T-cell (primary cell): ENCODE measurements at regions not wholly inside any gene's neighbourhood (a gene's known extent, or its start where the extent isn't known, plus 50 kb on each side); places are given as distances from the start of the nearest gene placed in this dataset.

ENCODE experiments used
- ATAC-seq, 4 experiments: fragments of 200-7000 bp in 3 of 4; fragments of 150-1000 bp in 1 of 4; cut with Tn5 transposase; replicated peaks in 1 of 4; 1 replicate in 3 of 4; 2 replicates in 1 of 4; pipeline ENCODE4 v1.10.0; 2021; ENCODE audit warnings: moderate library complexity in 3 of 4, mild to moderate bottlenecking in 2 of 4, moderate number of reproducible peaks in 1 of 4
- CTCF ChIA-PET, 2 donors: fragments of 300-600 bp; sonication (Branson Sonifier 250); formaldehyde crosslinking; loops; one replicate each; lab custom pipeline; 2022; ENCODE audit warnings: antibody characterized with exemption in 2 of 2; lab: Charles Lee
- POLR2A ChIA-PET, 2 donors: fragments of 300-600 bp; sonication (Branson Sonifier 250); formaldehyde crosslinking; loops; one replicate each; lab custom pipeline; 2022; ENCODE audit warnings: antibody characterized with exemption in 2 of 2; lab: Charles Lee
- DNase-seq, 35 experiments: peaks; one replicate each; pipeline versions ENCODE4 v3.0.0 to v3.0.0-alpha.2; 2013 to 2023
- H3K27ac ChIP-seq: one replicate; pipeline ENCODE4 v1.5.1; 2013; ENCODE audit warnings: low read length
- H3K27me3 ChIP-seq, 2 experiments: replicated peaks in 1 of 2; 1 replicate in 1 of 2; 2 replicates in 1 of 2; pipeline versions ENCODE4 v1.6.1 to v1.7.0; 2013; ENCODE audit warnings: low read length in 1 of 2, mixed read lengths in 1 of 2; ENCODE audit not compliant: control insufficient read depth in 2 of 2, insufficient read depth in 2 of 2; ENCODE audit errors: extremely low read depth in 1 of 2
- H3K36me3 ChIP-seq, 2 donors: 1 replicate in 1 of 2; 2 replicates in 1 of 2; pipeline versions ENCODE4 v1.6.1 to v1.7.0; 2013; ENCODE audit warnings: low read length in 1 of 2; ENCODE audit not compliant: control insufficient read depth in 2 of 2, insufficient read depth in 1 of 2; ENCODE audit errors: extremely low read depth in 1 of 2
- H3K4me1 ChIP-seq, 2 experiments: 1 replicate in 1 of 2; 2 replicates in 1 of 2; pipeline versions ENCODE4 v1.6.1 to v1.7.0; 2013; ENCODE audit warnings: low read length in 2 of 2, mixed read lengths in 1 of 2; ENCODE audit not compliant: insufficient read depth in 2 of 2, control insufficient read depth in 1 of 2; ENCODE audit errors: extremely low read depth in 1 of 2
- H3K4me3 ChIP-seq, 2 donors: 1 replicate in 1 of 2; 2 replicates in 1 of 2; pipeline versions ENCODE4 v1.5.1 to v1.7.0; 2013; ENCODE audit warnings: mild to moderate bottlenecking in 2 of 2, low read length in 1 of 2, moderate library complexity in 1 of 2; ENCODE audit not compliant: control insufficient read depth in 1 of 2; ENCODE audit errors: extremely low read depth in 1 of 2
- H3K9me3 ChIP-seq: 2 replicates; pipeline ENCODE4 v1.7.0; 2013
- H3K27ac Mint-ChIP-seq, 2 donors: one replicate each; pipeline ENCODE4 v1.8.0; 2020 to 2021; ENCODE audit warnings: mild to moderate bottlenecking in 2 of 2, mixed read lengths in 2 of 2
- H3K27me3 Mint-ChIP-seq, 2 donors: one replicate each; pipeline ENCODE4 v1.8.0; 2021 to 2022; ENCODE audit warnings: mixed read lengths in 2 of 2
- H3K36me3 Mint-ChIP-seq: one replicate; pipeline ENCODE4 v1.8.0; 2021; ENCODE audit warnings: mixed read lengths
- H3K4me1 Mint-ChIP-seq, 3 donors: one replicate each; pipeline ENCODE4 v1.8.0; 2020 to 2022; ENCODE audit warnings: mixed read lengths in 3 of 3, mild to moderate bottlenecking in 1 of 3
- H3K4me3 Mint-ChIP-seq, 3 donors: one replicate each; pipeline ENCODE4 v1.8.0; 2020 to 2022; ENCODE audit warnings: mild to moderate bottlenecking in 3 of 3, mixed read lengths in 3 of 3, moderate library complexity in 3 of 3
- H3K9me3 Mint-ChIP-seq, 3 donors: one replicate each; pipeline ENCODE4 v1.8.0; 2020 to 2022; ENCODE audit warnings: mixed read lengths in 3 of 3
- WGBS: methylation state at CpG from one replicate; pipeline ENCODE4 v1.1.5; 2013; ENCODE audit warnings: missing lambda C conversion rate; ENCODE audit not compliant: insufficient coverage; 5-methylcytosine and 5-hydroxymethylcytosine counted together

- Histone ChIP-seq H3K27me3 (peaks cover 0 to 15% of the 10 kb centered on the region in 2 experiments), H3K36me3 (no peaks in the 10 kb centered on the region), H3K4me3 (no peak overlapping the region), H3K4me1 (no peaks in the 10 kb centered on the region), H3K27ac (no peak overlapping the region), H3K9me3 (no peaks in the 10 kb centered on the region)
- Mint-ChIP-seq H3K27me3 (peaks cover 12 to 18% of the 10 kb centered on the region in 2 donors), H3K27ac (no peak overlapping the region), H3K36me3 (no peaks in the 10 kb centered on the region), H3K9me3 (no peaks in the 10 kb centered on the region), H3K4me3 (no peak overlapping the region), H3K4me1 (no peaks in the 10 kb centered on the region)
- DNase-seq (no peak), ATAC-seq (no peak)
- WGBS, result 90% methylated on average over 4 of the region's 7 CpGs
- ChIA-PET POLR2A (no interaction called here), CTCF (no interaction called here)
Measured at GRCh38 chr16:22763437-22764080, 50.4 kb upstream of the HS3ST2 start.
